ENCODE measurements at regions not wholly inside any gene's neighbourhood (a gene's known extent, or its start where the extent isn't known, plus 50 kb on each side); places are given as distances from the start of the nearest gene placed in this dataset.

- TF ChIP-seq CTCF (conservative IDR thresholded peaks at IDR 0.05; ENCODE audit: low read depth, low read length) (peak; percentile 81), NFE2L2 (IDR thresholded peaks at IDR 0.05; ENCODE audit: low read depth, low read length) (no peak), POLR2A (IDR thresholded peaks at IDR 0.05; ENCODE audit: low read depth, low read length) (no peak)
Observed at GRCh38 chr4:41882625-41883347, 52.4 kb upstream of the TMEM33 start.
